A549 (cell line): ENCODE measurements at regions not wholly inside any gene's neighbourhood (a gene's known extent, or its start where the extent isn't known, plus 50 kb on each side); places are given as distances from the start of the nearest gene placed in this dataset.

Source experiments
- ATAC-seq, 2 experiments: fragments of 200-7000 bp in 1 of 2; fragments of >200 bp in 1 of 2; cut with Nextera tagmentation in 1 of 2; cut with Tn5 transposase in 1 of 2; 3 replicates each; pipeline versions ENCODE4 v1.8.0 to v1.9.1; 2018 to 2020; ENCODE audit warnings: mild to moderate bottlenecking in 1 of 2, moderate library complexity in 1 of 2
- CTCF ChIA-PET: fragments of 300-600 bp; sonication (Branson Sonifier 250); formaldehyde crosslinking; extraction: SDS; loops from one replicate; lab custom pipeline; 2021; ENCODE audit warnings: antibody characterized with exemption, inconsistent platforms; lab: Yijun Ruan, JAX
- POLR2A ChIA-PET: fragments of 350-600 bp; formaldehyde crosslinking; extraction: SDS; loops from one replicate; lab custom pipeline; 2021; ENCODE audit warnings: antibody characterized with exemption, inconsistent platforms; lab: Yijun Ruan, JAX
- DNase-seq, 2 experiments: peaks; one replicate each; pipeline versions ENCODE4 v3.0.0 to v3.0.0-alpha.2; 2011 to 2016; ENCODE audit warnings: low read depth in 1 of 2, low spot score in 1 of 2
- FAIRE-seq: peaks from 2 replicates; lab custom pipeline; 2011; peaks lifted over from hg19 to GRCh38; lab: Jason Lieb, UNC
- H3K27ac ChIP-seq, 2 experiments: fragments of >200 bp; sonication (Bioruptor Twin); formaldehyde crosslinking; 3 replicates each; pipeline ENCODE4 v1.5.1; 2016 to 2017
- H3K4me1 ChIP-seq: fragments of >200 bp; sonication (Bioruptor Twin); formaldehyde crosslinking; 3 replicates; pipeline ENCODE4 v1.6.1; 2016
- H3K4me2 ChIP-seq: fragments of >200 bp; sonication (Bioruptor Twin); formaldehyde crosslinking; 3 replicates; pipeline ENCODE4 v1.6.1; 2016
- H3K4me3 ChIP-seq: fragments of >200 bp; sonication (Bioruptor Twin); formaldehyde crosslinking; 3 replicates; pipeline ENCODE4 v1.5.1; 2016
- H3K9me3 ChIP-seq: fragments of >200 bp; sonication (Bioruptor Twin); formaldehyde crosslinking; 3 replicates; pipeline ENCODE4 v1.6.1; 2016
- BHLHE40 ChIP-seq: IDR thresholded peaks from 2 replicates; pipeline ENCODE4 v1.6.1; 2012; ENCODE audit warnings: low read depth, low read length, inconsistent platforms
- CBX2 ChIP-seq: fragments of 200-600 bp; sonication (generic); IDR thresholded peaks from 2 replicates; pipeline ENCODE4 v1.6.1; 2016; ENCODE audit warnings: low read depth, mild to moderate bottlenecking, borderline replicate concordance
- CBX8 ChIP-seq: fragments of 200-600 bp; sonication (generic); IDR thresholded peaks from 2 replicates; pipeline ENCODE4 v1.6.1; 2016
- CHD4 ChIP-seq: fragments of 200-600 bp; sonication (generic); IDR thresholded peaks from 2 replicates; pipeline ENCODE4 v1.6.1; 2016; ENCODE audit warnings: antibody characterized with exemption, mild to moderate bottlenecking, borderline replicate concordance
- EHF ChIP-seq: fragments of 250-450 bp; sonication (Bioruptor Pico); IDR thresholded peaks from 2 replicates; pipeline ENCODE4 v1.5.0; 2020; ENCODE audit warnings: mild to moderate bottlenecking
- EHMT2 ChIP-seq: fragments of 200-600 bp; sonication (generic); IDR thresholded peaks from 2 replicates; pipeline ENCODE4 v1.6.1; 2016; ENCODE audit warnings: antibody characterized with exemption, low read depth, mild to moderate bottlenecking, moderate library complexity
- EP300 ChIP-seq, 2 experiments: fragments of >200 bp; sonication (Bioruptor Twin); formaldehyde crosslinking; IDR thresholded peaks; 2 replicates in 1 of 2; 3 replicates in 1 of 2; pipeline ENCODE4 v1.6.1; 2016 to 2017
- FOXS1 ChIP-seq: fragments of 250-450 bp; sonication (Bioruptor Pico); IDR thresholded peaks from 2 replicates; pipeline ENCODE4 v1.5.0; 2020; ENCODE audit warnings: mild to moderate bottlenecking, moderate library complexity
- GATA3 ChIP-seq: IDR thresholded peaks from 2 replicates; pipeline ENCODE4 v1.6.1; 2012; ENCODE audit warnings: borderline replicate concordance
- HOXB13 ChIP-seq: fragments of 250-450 bp; sonication (Bioruptor Pico); IDR thresholded peaks from 2 replicates; pipeline ENCODE4 v1.5.0; 2020; ENCODE audit warnings: low read depth, mild to moderate bottlenecking, moderate library complexity
- HOXB5 ChIP-seq: fragments of 250-450 bp; sonication (Bioruptor Pico); IDR thresholded peaks from 2 replicates; pipeline ENCODE4 v1.5.0; 2020; ENCODE audit warnings: mild to moderate bottlenecking, moderate library complexity
- JUN ChIP-seq, 2 experiments: fragments of >200 bp; sonication (Bioruptor Twin); formaldehyde crosslinking; IDR thresholded peaks; 2 replicates in 1 of 2; 3 replicates in 1 of 2; pipeline ENCODE4 v1.6.1; 2016 to 2017
- KDM1A ChIP-seq: fragments of 200-600 bp; sonication (generic); IDR thresholded peaks from 2 replicates; pipeline ENCODE4 v1.6.1; 2016; ENCODE audit warnings: low read depth, mild to moderate bottlenecking
- MAFK ChIP-seq: fragments of 450-650 bp; IDR thresholded peaks from 2 replicates; pipeline ENCODE4 v1.6.1; 2014; ENCODE audit not compliant: partially characterized antibody
- MAZ ChIP-seq: fragments of 150-350 bp; IDR thresholded peaks from 2 replicates; pipeline ENCODE4 v1.6.1; 2014; ENCODE audit warnings: antibody characterized with exemption, low read depth, low read length, borderline replicate concordance
- NFE2L2 ChIP-seq: fragments of 150-350 bp; conservative IDR thresholded peaks from 2 replicates; pipeline ENCODE4 v1.6.1; 2014; ENCODE audit warnings: low read length
- POLR2AphosphoS2 ChIP-seq: conservative IDR thresholded peaks from 2 replicates; pipeline ENCODE4 v1.6.1; 2012; ENCODE audit warnings: low read length, improper control_type of control experiment, inconsistent platforms
- RFX5 ChIP-seq: fragments of 450-650 bp; IDR thresholded peaks from 2 replicates; pipeline ENCODE4 v1.7.1; 2014; ENCODE audit warnings: antibody characterized with exemption, mild to moderate bottlenecking, moderate library complexity
- RNF2 ChIP-seq: fragments of 200-600 bp; sonication (generic); IDR thresholded peaks from 2 replicates; pipeline ENCODE4 v1.6.1; 2016; ENCODE audit warnings: low read depth, mild to moderate bottlenecking, antibody characterized with exemption, moderate library complexity, borderline replicate concordance
- SMC3 ChIP-seq: fragments of >200 bp; sonication (Bioruptor Twin); formaldehyde crosslinking; IDR thresholded peaks from 3 replicates; pipeline ENCODE4 v1.6.1; 2018; ENCODE audit warnings: inconsistent platforms
- SREBF2 ChIP-seq: fragments of 450-650 bp; IDR thresholded peaks from 2 replicates; pipeline ENCODE4 v1.6.1; 2014; ENCODE audit warnings: mild to moderate bottlenecking, moderate library complexity
- TP53 ChIP-seq: fragments of 250-450 bp; sonication (Bioruptor Pico); IDR thresholded peaks from 2 replicates; pipeline ENCODE4 v1.5.0; 2021; ENCODE audit warnings: mild to moderate bottlenecking, moderate library complexity
- ZC3H11A ChIP-seq: fragments of 450-650 bp; IDR thresholded peaks from 2 replicates; pipeline ENCODE4 v1.6.1; 2014; ENCODE audit warnings: antibody characterized with exemption, mild to moderate bottlenecking
- ZFP36 ChIP-seq: fragments of 450-650 bp; IDR thresholded peaks from 2 replicates; pipeline ENCODE4 v1.6.1; 2014; ENCODE audit warnings: borderline replicate concordance; ENCODE audit not compliant: partially characterized antibody
- ZNF302 ChIP-seq: fragments of 250-450 bp; sonication (Bioruptor Pico); IDR thresholded peaks from 2 replicates; pipeline ENCODE4 v1.9.0; 2021; ENCODE audit warnings: inconsistent platforms, mild to moderate bottlenecking, moderate library complexity
- ZSCAN20 ChIP-seq: fragments of 250-450 bp; sonication (Bioruptor Pico); IDR thresholded peaks from 2 replicates; pipeline ENCODE4 v1.8.0; 2022; ENCODE audit warnings: mild to moderate bottlenecking, moderate library complexity
- WGBS: methylation state at CpG from one replicate; pipeline ENCODE4 v1.1.6; 2017; ENCODE audit errors: missing lambda C conversion rate; 5-methylcytosine and 5-hydroxymethylcytosine counted together
- TF ChIP-seq, protein P1 (sequence below): fragments of 250-450 bp; sonication (Bioruptor Pico); IDR thresholded peaks from 2 replicates; pipeline ENCODE4 v1.5.0; 2021; ENCODE audit warnings: mild to moderate bottlenecking, moderate library complexity, borderline replicate concordance

DNA sequence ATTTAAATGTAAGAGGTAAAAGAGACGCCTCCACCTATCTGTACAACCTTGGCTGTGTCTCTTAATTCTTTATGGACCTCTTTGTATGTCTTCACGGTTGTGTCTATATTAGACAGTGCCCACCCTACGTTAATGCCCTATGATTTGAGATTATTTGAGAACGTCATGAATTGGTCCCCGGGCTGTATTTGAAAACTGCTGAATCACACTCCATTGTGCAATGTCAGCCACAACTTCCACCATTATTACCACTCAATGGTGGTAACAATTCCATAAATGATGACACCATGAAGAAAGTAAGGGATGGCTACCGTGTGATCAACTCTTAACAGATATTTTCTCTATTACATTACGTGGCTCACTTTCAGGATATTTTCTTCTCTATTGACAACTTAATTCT lies 182.4 kb upstream of the RBFOX1 start:
- DNase-seq (no peak), ATAC-seq (no peak), FAIRE-seq (no peak)
- H3K9me3 ChIP-seq: peaks cover 3% of the 10 kb centered on the region; the same call in 1 of the 3 replicates
- H3K4me1 ChIP-seq: no peaks in the 10 kb centered on the region
- no peak for TF ChIP-seq EHF (CRISPR knock-in tag)
- no peak for TF ChIP-seq BHLHE40
- no peak for TF ChIP-seq JUN (IDR thresholded peaks at IDR 0.05)
- no peak for TF ChIP-seq EHMT2
- TF ChIP-seq TP53 (CRISPR knock-in tag): no peak
- TF ChIP-seq, protein P1, sequence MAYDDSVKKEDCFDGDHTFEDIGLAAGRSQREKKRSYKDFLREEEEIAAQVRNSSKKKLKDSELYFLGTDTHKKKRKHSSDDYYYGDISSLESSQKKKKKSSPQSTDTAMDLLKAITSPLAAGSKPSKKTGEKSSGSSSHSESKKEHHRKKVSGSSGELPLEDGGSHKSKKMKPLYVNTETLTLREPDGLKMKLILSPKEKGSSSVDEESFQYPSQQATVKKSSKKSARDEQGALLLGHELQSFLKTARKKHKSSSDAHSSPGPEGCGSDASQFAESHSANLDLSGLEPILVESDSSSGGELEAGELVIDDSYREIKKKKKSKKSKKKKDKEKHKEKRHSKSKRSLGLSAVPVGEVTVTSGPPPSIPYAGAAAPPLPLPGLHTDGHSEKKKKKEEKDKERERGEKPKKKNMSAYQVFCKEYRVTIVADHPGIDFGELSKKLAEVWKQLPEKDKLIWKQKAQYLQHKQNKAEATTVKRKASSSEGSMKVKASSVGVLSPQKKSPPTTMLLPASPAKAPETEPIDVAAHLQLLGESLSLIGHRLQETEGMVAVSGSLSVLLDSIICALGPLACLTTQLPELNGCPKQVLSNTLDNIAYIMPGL: no peak
- no peak for TF ChIP-seq MAFK
- no peak for TF ChIP-seq NFE2L2
- TF ChIP-seq CBX8: no peak
- no peak for TF ChIP-seq RFX5
- POLR2A ChIA-PET: no interaction called here
- H3K4me2 ChIP-seq: no peak overlapping the region
- H3K27ac ChIP-seq: no peak overlapping the region
- CTCF ChIA-PET: no interaction called here
- 0% methylated on average over 7 of the region's 7 CpGs for WGBS
- no peak overlapping the region for H3K4me3 ChIP-seq

DNA sequence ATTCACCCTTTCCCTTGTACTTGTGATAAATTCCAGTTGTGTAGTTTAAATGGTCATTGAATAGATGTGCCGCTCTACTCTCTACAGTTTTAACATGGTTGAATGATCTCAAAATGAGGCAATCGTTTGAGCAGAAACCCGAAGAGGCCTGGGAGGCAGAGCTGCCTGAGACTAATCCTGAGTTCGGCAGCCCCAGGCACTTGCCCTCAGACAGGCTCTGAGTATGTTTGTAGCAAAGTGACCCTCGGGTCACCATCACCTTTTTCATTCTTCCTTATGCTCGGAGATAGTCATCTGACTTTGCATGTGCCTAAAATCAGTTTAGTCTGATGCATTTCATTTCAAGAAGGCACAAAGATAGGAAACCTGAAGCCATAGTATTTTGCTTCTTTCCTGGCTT lies 184.0 kb upstream of the RBFOX1 start:
- CTCF ChIA-PET: no interaction called here
- no peaks in the 10 kb centered on the region for H3K4me1 ChIP-seq
- POLR2A ChIA-PET: no interaction called here
- H3K4me2 ChIP-seq: no peak overlapping the region
- ATAC-seq (no peak), FAIRE-seq (no peak)
- H3K9me3 ChIP-seq: peaks cover 3% of the 10 kb centered on the region; the same call in 1 of the 3 replicates
- H3K27ac ChIP-seq: no peak overlapping the region
- TF ChIP-seq EP300 (IDR thresholded peaks at IDR 0.05): no peak
- no peak for TF ChIP-seq RNF2
- TF ChIP-seq CBX2: no peak
- no peak for TF ChIP-seq ZNF302 (CRISPR knock-in tag)
- TF ChIP-seq ZFP36: no peak
- no peak for TF ChIP-seq SMC3
- no peak for TF ChIP-seq POLR2AphosphoS2
- no peak for TF ChIP-seq HOXB5 (CRISPR knock-in tag)
- TF ChIP-seq GATA3: no peak
- TF ChIP-seq, protein P1: no peak
- TF ChIP-seq KDM1A: no peak
- no peak for TF ChIP-seq CHD4
- TF ChIP-seq FOXS1 (CRISPR knock-in tag): no peak
- no peak for TF ChIP-seq HOXB13 (CRISPR knock-in tag)
- no peak for TF ChIP-seq ZSCAN20
- TF ChIP-seq MAZ: no peak
- TF ChIP-seq ZC3H11A: no peak
- no peak for TF ChIP-seq SREBF2
- TF ChIP-seq, all 56 proteins: peak for 0
- no peak overlapping the region for H3K4me3 ChIP-seq
- no peak for DNase-seq
- 22% methylated on average over 6 of the region's 6 CpGs for WGBS
